Peyer's patch (tissue), 4 donors: ENCODE measurements at regions not wholly inside any gene's neighbourhood (a gene's known extent, or its start where the extent isn't known, plus 50 kb on each side); places are given as distances from the start of the nearest gene placed in this dataset.
"Not testable (repeated sequence)": the region's sequence is repeated elsewhere in the genome, so short reads cannot be mapped to it uniquely, and the experiment has no call there.

Experiments
- DNase-seq, 3 donors: peaks; one replicate each; pipeline ENCODE4 v3.0.0-alpha.2; 2017 to 2019
- H3K27ac ChIP-seq, 4 donors: fragments of 200-600 bp; sonication (generic); one replicate each; pipeline ENCODE4 v1.5.1; 2016 to 2019
- H3K27me3 ChIP-seq, 2 donors: fragments of 200-600 bp; sonication (generic); one replicate each; pipeline ENCODE4 v1.5.1; 2019
- H3K36me3 ChIP-seq, 3 donors: fragments of 200-600 bp; sonication (generic); one replicate each; pipeline ENCODE4 v1.5.1; 2016 to 2019
- H3K4me1 ChIP-seq, 4 donors: fragments of 200-600 bp; sonication (generic); one replicate each; pipeline ENCODE4 v1.5.1; 2016 to 2019
- H3K4me3 ChIP-seq, 4 donors: fragments of 200-600 bp; sonication (generic); 1 replicate in 3 of 4; 2 replicates in 1 of 4; pipeline ENCODE4 v1.5.1; 2016 to 2019; ENCODE audit warnings: mild to moderate bottlenecking in 1 of 4
- H3K9me3 ChIP-seq, 4 donors: fragments of 200-600 bp; sonication (generic); one replicate each; pipeline ENCODE4 v1.5.1; 2016 to 2019; ENCODE audit warnings: mild to moderate bottlenecking in 1 of 4
- CTCF ChIP-seq, 6 experiments: fragments of 450-650 bp in 4 of 6; fragments of 200-600 bp in 2 of 6; sonication (generic) in 1 of 6; IDR thresholded peaks; one replicate each; pipeline ENCODE4 v1.5.1; 2017 to 2019; ENCODE audit warnings: antibody characterized with exemption in 6 of 6, mild to moderate bottlenecking in 3 of 6, moderate library complexity in 1 of 6
- POLR2A ChIP-seq, 2 donors: fragments of 450-650 bp; IDR thresholded peaks; one replicate each; pipeline ENCODE4 v1.5.1; 2017; ENCODE audit warnings: antibody characterized with exemption in 2 of 2, mild to moderate bottlenecking in 2 of 2, moderate library complexity in 2 of 2

GRCh38 chr12:25677232-25677937, 124.3 kb upstream of the LMNTD1 start:
- H3K4me3 ChIP-seq: no peak overlapping the region
- H3K9me3 ChIP-seq: no peaks in the 10 kb centered on the region
- no peak for DNase-seq
- no peaks in the 10 kb centered on the region for H3K36me3 ChIP-seq
- H3K4me1 ChIP-seq: no peaks in the 10 kb centered on the region
- no peak overlapping the region for H3K27ac ChIP-seq
- H3K27me3 ChIP-seq: no peaks in the 10 kb centered on the region
- TF ChIP-seq CTCF (IDR thresholded peaks at IDR 0.05) (peak in 1 of 6 experiments; percentile 30), POLR2A (IDR thresholded peaks at IDR 0.05) (no peak)

- TF ChIP-seq CTCF (IDR thresholded peaks at IDR 0.05) (no peak), POLR2A (IDR thresholded peaks at IDR 0.05) (no peak)
- Histone ChIP-seq H3K36me3 (no peaks in the 10 kb centered on the region), H3K27ac (no peak overlapping the region), H3K4me3 (no peak overlapping the region), H3K4me1 (no peaks in the 10 kb centered on the region), H3K27me3 (no peaks in the 10 kb centered on the region), H3K9me3 (no peaks in the 10 kb centered on the region)
- DNase-seq: no peak
These were observed 128.5 kb upstream of the LMNTD1 start for GRCh38 chr12:25681580-25681979.

GRCh38 chr12:25682421-25682820, 129.3 kb upstream of the LMNTD1 start:
- TF ChIP-seq CTCF (IDR thresholded peaks at IDR 0.05) (no peak), POLR2A (IDR thresholded peaks at IDR 0.05) (no peak)
- Histone ChIP-seq H3K4me3 (no peak overlapping the region), H3K36me3 (no peaks in the 10 kb centered on the region), H3K27ac (no peak overlapping the region), H3K9me3 (no peaks in the 10 kb centered on the region), H3K4me1 (no peaks in the 10 kb centered on the region), H3K27me3 (no peaks in the 10 kb centered on the region)
- DNase-seq: no peak

GRCh38 chr12:25684070-25684469, 131.0 kb upstream of the LMNTD1 start:
- H3K36me3 ChIP-seq: no peaks in the 10 kb centered on the region
- no peak for DNase-seq
- H3K9me3 ChIP-seq: no peaks in the 10 kb centered on the region
- TF ChIP-seq POLR2A (IDR thresholded peaks at IDR 0.05): no peak
- no peak for TF ChIP-seq CTCF (IDR thresholded peaks at IDR 0.05)
- no peaks in the 10 kb centered on the region for H3K4me1 ChIP-seq
- no peak overlapping the region for H3K4me3 ChIP-seq
- H3K27me3 ChIP-seq: no peaks in the 10 kb centered on the region
- H3K27ac ChIP-seq: no peak overlapping the region

GRCh38 chr12:25686351-25686750, 133.3 kb upstream of the LMNTD1 start:
- Histone ChIP-seq H3K4me3 (no peak overlapping the region), H3K9me3 (no peaks in the 10 kb centered on the region), H3K27me3 (no peaks in the 10 kb centered on the region), H3K36me3 (no peaks in the 10 kb centered on the region), H3K27ac (no peak overlapping the region), H3K4me1 (no peaks in the 10 kb centered on the region)
- no peak for TF ChIP-seq CTCF (IDR thresholded peaks at IDR 0.05)
- no peak for TF ChIP-seq POLR2A (IDR thresholded peaks at IDR 0.05)
- DNase-seq: no peak

GRCh38 chr12:25687226-25687625, 134.1 kb upstream of the LMNTD1 start:
- H3K36me3 ChIP-seq: no peaks in the 10 kb centered on the region
- H3K27ac ChIP-seq: no peak overlapping the region
- H3K4me1 ChIP-seq: no peaks in the 10 kb centered on the region
- no peak for TF ChIP-seq POLR2A (IDR thresholded peaks at IDR 0.05)
- TF ChIP-seq CTCF (IDR thresholded peaks at IDR 0.05): no peak
- no peak overlapping the region for H3K4me3 ChIP-seq
- H3K27me3 ChIP-seq: no peaks in the 10 kb centered on the region
- no peaks in the 10 kb centered on the region for H3K9me3 ChIP-seq
- no peak for DNase-seq

- not testable (repeated sequence) for H3K4me1 ChIP-seq, H3K27me3 ChIP-seq, DNase-seq, H3K27ac ChIP-seq, H3K9me3 ChIP-seq, H3K36me3 ChIP-seq, H3K4me3 ChIP-seq
These were observed 135.8 kb upstream of the LMNTD1 start for GRCh38 chr12:25688851-25689250.
